Tibial artery (tissue), 4 donors: ENCODE measurements at regions not wholly inside any gene's neighbourhood (a gene's known extent, or its start where the extent isn't known, plus 50 kb on each side); places are given as distances from the start of the nearest gene placed in this dataset.

Experiments used
- DNase-seq, 2 donors: peaks; one replicate each; pipeline ENCODE4 v3.0.0-alpha.2; 2019
- H3K27ac ChIP-seq, 2 donors: fragments of 200-600 bp; sonication (generic) in 1 of 2; 1 replicate in 1 of 2; 2 replicates in 1 of 2; pipeline ENCODE4 v1.5.1; 2018 to 2019; ENCODE audit warnings: mild to moderate bottlenecking in 1 of 2
- H3K27me3 ChIP-seq, 2 donors: fragments of 200-600 bp; sonication (generic) in 1 of 2; one replicate each; pipeline versions ENCODE4 v1.5.1 to v1.6.0; 2016 to 2019
- H3K36me3 ChIP-seq, 3 donors: fragments of 200-600 bp; sonication (generic) in 2 of 3; one replicate each; pipeline ENCODE4 v1.5.1; 2016 to 2019; ENCODE audit warnings: mild to moderate bottlenecking in 2 of 3
- H3K4me1 ChIP-seq, 4 donors: fragments of 200-600 bp; sonication (generic) in 2 of 4; 1 replicate in 3 of 4; 2 replicates in 1 of 4; pipeline ENCODE4 v1.5.1; 2016 to 2019
- H3K4me3 ChIP-seq, 2 donors: fragments of 200-600 bp; sonication (generic) in 1 of 2; 1 replicate in 1 of 2; 2 replicates in 1 of 2; pipeline ENCODE4 v1.5.1; 2018 to 2019; ENCODE audit warnings: mild to moderate bottlenecking in 2 of 2
- H3K9me3 ChIP-seq, 3 donors: fragments of 200-600 bp; sonication (generic) in 1 of 3; one replicate each; pipeline ENCODE4 v1.5.1; 2016 to 2019
- intact Hi-C: fragments of 100-400 bp; cut with DNase I; formaldehyde crosslinking; loops from one replicate; pipeline ENCODE4 v1.15.0; 2023; ENCODE audit warnings: low total_unique reads
- TF ChIP-seq, protein P1 (sequence below), 2 experiments: fragments of 200-600 bp in 1 of 2; fragments of 450-650 bp in 1 of 2; IDR thresholded peaks; one replicate each; pipeline ENCODE4 v1.5.1; 2017 to 2019; ENCODE audit warnings: antibody characterized with exemption in 2 of 2, mild to moderate bottlenecking in 1 of 2, moderate library complexity in 1 of 2

DNA sequence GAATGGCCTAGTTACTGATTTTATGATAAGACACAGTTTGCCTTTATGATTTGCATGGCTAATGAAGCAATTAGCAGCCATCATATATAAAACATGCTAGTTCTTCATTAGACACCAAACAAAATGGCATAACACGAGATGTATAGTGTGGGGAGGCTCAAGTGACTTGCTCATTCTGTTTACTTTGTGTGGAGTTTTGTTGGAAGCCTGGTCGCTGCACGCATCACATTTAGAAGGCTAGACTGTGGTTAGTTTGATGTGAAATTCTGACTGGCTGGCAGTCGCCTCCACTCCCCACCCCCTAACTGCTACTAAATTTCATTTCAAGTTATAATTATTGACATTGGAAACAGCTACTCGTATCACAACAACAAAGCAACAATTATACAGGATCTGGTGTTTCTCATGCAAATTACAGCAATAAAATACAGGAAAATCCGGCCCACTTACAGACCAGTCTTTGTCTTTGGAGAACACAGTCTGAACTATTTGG lies 356.1 kb downstream of the LMO4 start:
- H3K27ac ChIP-seq, result peak overlapping the region; percentile 26 to 68
- H3K9me3 ChIP-seq, result no peaks in the 10 kb centered on the region
- H3K4me3 ChIP-seq, result peak overlapping the region; percentile 39 to 52
- intact Hi-C loops, result no loop called here
- H3K4me1 ChIP-seq, result peaks cover 0 to 8% (median 0%) of the 10 kb centered on the region in 4 donors
- TF ChIP-seq, protein P1, sequence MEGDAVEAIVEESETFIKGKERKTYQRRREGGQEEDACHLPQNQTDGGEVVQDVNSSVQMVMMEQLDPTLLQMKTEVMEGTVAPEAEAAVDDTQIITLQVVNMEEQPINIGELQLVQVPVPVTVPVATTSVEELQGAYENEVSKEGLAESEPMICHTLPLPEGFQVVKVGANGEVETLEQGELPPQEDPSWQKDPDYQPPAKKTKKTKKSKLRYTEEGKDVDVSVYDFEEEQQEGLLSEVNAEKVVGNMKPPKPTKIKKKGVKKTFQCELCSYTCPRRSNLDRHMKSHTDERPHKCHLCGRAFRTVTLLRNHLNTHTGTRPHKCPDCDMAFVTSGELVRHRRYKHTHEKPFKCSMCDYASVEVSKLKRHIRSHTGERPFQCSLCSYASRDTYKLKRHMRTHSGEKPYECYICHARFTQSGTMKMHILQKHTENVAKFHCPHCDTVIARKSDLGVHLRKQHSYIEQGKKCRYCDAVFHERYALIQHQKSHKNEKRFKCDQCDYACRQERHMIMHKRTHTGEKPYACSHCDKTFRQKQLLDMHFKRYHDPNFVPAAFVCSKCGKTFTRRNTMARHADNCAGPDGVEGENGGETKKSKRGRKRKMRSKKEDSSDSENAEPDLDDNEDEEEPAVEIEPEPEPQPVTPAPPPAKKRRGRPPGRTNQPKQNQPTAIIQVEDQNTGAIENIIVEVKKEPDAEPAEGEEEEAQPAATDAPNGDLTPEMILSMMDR (IDR thresholded peaks at IDR 0.05), result no peak
- H3K27me3 ChIP-seq, result no peaks in the 10 kb centered on the region
- H3K36me3 ChIP-seq, result no peaks in the 10 kb centered on the region
- no peak for DNase-seq

DNA sequence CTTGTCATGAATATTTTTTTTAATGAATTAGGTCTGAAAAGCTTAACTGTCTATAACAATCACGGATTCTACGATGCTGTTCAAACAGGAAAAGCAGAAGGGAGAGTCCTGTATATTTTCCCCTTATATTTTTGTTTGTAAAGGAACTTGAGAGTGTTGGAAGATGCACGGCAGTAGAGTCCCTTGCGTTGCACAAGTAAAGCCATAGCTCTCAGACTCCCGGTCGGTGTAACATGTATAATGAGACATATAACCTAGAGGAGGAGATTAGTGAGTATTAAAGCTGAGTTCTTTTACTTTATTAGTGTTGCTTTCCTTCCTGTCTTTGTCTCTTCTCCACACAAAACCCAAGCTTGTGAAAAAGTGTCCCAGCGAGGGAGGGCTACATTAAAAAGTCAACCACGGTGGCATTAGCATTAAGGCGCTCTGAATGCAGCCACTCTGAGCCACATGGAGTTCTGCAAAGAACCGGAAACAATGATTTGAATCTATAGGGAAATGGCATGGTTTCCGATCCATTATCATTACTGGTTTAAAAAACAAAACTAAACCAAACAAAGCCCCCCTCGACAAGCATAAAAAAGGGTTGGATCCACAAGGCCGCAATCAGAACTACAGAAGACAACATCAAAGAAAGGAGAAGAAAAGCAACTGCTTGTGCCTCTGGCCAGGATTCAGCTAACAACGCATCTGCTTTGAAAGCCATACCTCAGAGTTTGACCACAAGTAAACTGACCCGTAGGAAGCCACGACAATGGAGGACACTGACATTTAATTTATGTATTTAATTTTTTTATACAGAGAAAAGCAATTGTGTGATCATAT lies 356.8 kb downstream of the LMO4 start:
- intact Hi-C loops, result no loop called here
- no peaks in the 10 kb centered on the region for H3K27me3 ChIP-seq
- no peak overlapping the region for H3K4me3 ChIP-seq
- H3K4me1 ChIP-seq, result peaks cover 0 to 8% (median 0%) of the 10 kb centered on the region in 4 donors
- TF ChIP-seq, protein P1 (IDR thresholded peaks at IDR 0.05), result no peak
- no peaks in the 10 kb centered on the region for H3K9me3 ChIP-seq
- DNase-seq, result no peak
- H3K27ac ChIP-seq, result peak overlapping the region in 1 of 2 donors; percentile 68
- no peaks in the 10 kb centered on the region for H3K36me3 ChIP-seq

DNA sequence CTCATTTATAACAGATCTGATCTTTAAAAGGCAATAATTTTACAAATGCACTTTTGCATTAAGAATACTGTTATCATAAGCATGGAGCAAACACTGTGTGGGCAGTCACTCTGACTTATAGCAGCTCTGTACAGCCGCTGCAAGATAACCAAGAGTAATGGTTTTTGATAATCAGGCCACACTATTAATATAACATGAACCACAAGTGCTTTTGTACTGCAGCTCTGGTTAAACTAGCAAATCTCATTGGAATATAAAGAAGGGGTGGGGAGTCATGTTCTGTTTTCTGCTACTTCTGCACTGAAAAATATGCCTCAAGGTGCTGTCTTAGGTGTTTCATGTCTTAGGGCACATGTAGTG lies 357.4 kb downstream of the LMO4 start:
- H3K4me1 ChIP-seq, result peaks cover 0 to 8% (median 0%) of the 10 kb centered on the region in 4 donors

DNA sequence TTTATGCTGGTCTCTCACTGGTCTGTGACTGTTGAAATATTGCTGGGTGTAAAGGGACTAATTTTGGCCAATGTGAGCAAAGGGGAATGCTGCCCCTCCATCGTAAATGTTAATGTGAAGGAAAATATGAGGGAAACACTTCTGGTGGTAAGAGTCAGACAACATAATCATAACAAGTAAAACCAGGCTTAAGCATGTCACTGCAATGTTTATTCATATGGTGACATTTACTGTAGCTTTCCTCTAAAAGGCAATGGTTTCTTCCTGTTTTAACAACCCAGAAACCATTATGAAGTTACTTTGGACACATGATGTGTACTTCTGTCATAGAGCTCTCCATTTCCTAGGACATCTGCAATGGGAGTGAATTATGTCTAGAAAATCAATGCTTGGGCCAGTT lies 358.0 kb downstream of the LMO4 start:
- no peak overlapping the region for H3K4me3 ChIP-seq
- TF ChIP-seq, protein P1 (IDR thresholded peaks at IDR 0.05), result no peak
- no peaks in the 10 kb centered on the region for H3K27me3 ChIP-seq
- H3K27ac ChIP-seq, result no peak overlapping the region
- H3K9me3 ChIP-seq, result no peaks in the 10 kb centered on the region
- H3K36me3 ChIP-seq, result no peaks in the 10 kb centered on the region
- no peak for DNase-seq
- peaks cover 0 to 8% (median 0%) of the 10 kb centered on the region in 4 donors for H3K4me1 ChIP-seq
- intact Hi-C loops, result no loop called here

More for the DNA sequence above, 357.4 kb downstream of the LMO4 start:
- no peaks in the 10 kb centered on the region for H3K36me3 ChIP-seq
- H3K27ac ChIP-seq, result no peak overlapping the region
- H3K9me3 ChIP-seq, result no peaks in the 10 kb centered on the region
- no peak overlapping the region for H3K4me3 ChIP-seq
- TF ChIP-seq, protein P1 (IDR thresholded peaks at IDR 0.05), result no peak
- DNase-seq, result no peak
- no peaks in the 10 kb centered on the region for H3K27me3 ChIP-seq
- intact Hi-C loops, result no loop called here

DNA sequence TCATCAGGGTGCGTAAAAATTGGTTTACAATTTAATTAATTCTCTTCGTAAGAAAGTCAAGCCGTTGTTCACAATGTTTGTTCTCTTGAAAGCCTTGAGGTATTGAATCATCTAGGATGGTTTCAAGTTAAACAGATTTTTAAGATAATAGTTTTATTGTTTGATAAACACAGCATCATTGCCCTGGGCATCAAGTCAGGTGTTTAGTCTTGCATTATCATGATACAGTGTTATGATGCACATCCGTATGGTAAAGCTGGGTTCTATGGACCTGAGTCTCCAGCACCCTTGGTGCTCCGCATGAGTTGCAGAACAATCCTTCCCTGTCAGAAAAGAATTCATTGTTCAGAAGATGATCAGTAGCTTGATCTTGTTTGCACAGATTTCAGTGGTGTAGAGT lies 359.5 kb downstream of the LMO4 start:
- TF ChIP-seq, protein P1 (IDR thresholded peaks at IDR 0.05), result no peak
- Histone ChIP-seq H3K9me3 (no peaks in the 10 kb centered on the region), H3K4me3 (no peak overlapping the region), H3K36me3 (no peaks in the 10 kb centered on the region), H3K4me1 (peaks cover 0 to 8% (median 0%) of the 10 kb centered on the region in 4 donors), H3K27me3 (no peaks in the 10 kb centered on the region), H3K27ac (no peak overlapping the region)
- intact Hi-C loops, result no loop called here
- DNase-seq, result no peak
